ENCODE measurements at regions not wholly inside any gene's neighbourhood (a gene's known extent, or its start where the extent isn't known, plus 50 kb on each side); places are given as distances from the start of the nearest gene placed in this dataset.

GRCh38 chr11:27863637-27864036, 163.4 kb upstream of the BDNF start:
- SMC1A ChIA-PET (ENCODE audit: uncharacterized antibody, unreplicated experiment): interaction anchor here (1.2 kb wide), 1 partner anchor 21 kb away, joined by 3 read pairs; no protein-coding TSS in a partner anchor
- POLR2A ChIA-PET: no interaction called here
- DNase-seq (ENCODE audit: low read depth, low spot score) (no peak), FAIRE-seq (no peak), ATAC-seq (no peak)
- CTCF ChIA-PET: no interaction called here
- Histone ChIP-seq H3K9me3 (replicated peaks; ENCODE audit: control insufficient read depth, insufficient read depth, low read length) (no peaks in the 10 kb centered on the region), H3K27ac (ENCODE audit: control insufficient read depth, insufficient read depth) (no peak overlapping the region), H4K20me1 (ENCODE audit: control insufficient read depth, insufficient read depth) (no peaks in the 10 kb centered on the region), H3K4me2 (ENCODE audit: control insufficient read depth, insufficient read depth) (no peak overlapping the region), H2AFZ (ENCODE audit: control insufficient read depth, low read depth, low read length) (no peak overlapping the region), H3K9ac (ENCODE audit: control insufficient read depth, insufficient read depth, low read length) (no peak overlapping the region), H3K4me1 (ENCODE audit: control insufficient read depth, insufficient read depth, low read length) (no peaks in the 10 kb centered on the region), H3K79me2 (ENCODE audit: control insufficient read depth, insufficient read depth, low read length) (no peaks in the 10 kb centered on the region), H3K27me3 (replicated peaks in 1 of 2; ENCODE audit: control insufficient read depth in 2 of 2, insufficient read depth in 2 of 2, low read length in 1 of 2) (no peaks in the 10 kb centered on the region), H3K4me3 (no peak overlapping the region), H3K36me3 (ENCODE audit: control insufficient read depth in 2 of 2, insufficient read depth in 2 of 2, low read length in 1 of 2) (no peaks in the 10 kb centered on the region)
- intact Hi-C loops (cut with micrococcal nuclease; ENCODE audit: unreplicated experiment): no loop called here
- RAD21 ChIA-PET (ENCODE audit: unreplicated experiment): interaction anchor here (0.6 to 1.0 kb wide), 2 partner anchors 9 to 21 kb away, joined by 3 read pairs; no protein-coding TSS in a partner anchor
- in situ Hi-C loops (cut with MboI): no loop called here
- WGBS (ENCODE audit: insufficient coverage, insufficient replicate concordance, low lambda C conversion rate, missing lambda C conversion rate): 66% methylated on average over 2 of the region's 2 CpGs
- BruUV-seq (replicated peaks): no TSS peak
- no peak for TF ChIP-seq BCL3 (IDR thresholded peaks at IDR 0.05; ENCODE audit: borderline replicate concordance, insufficient read depth, low read depth, low read length, poor library complexity, severe bottlenecking)
- TF ChIP-seq NFIC (IDR thresholded peaks at IDR 0.05; ENCODE audit: low read depth, low read length): no peak
- no peak for TF ChIP-seq HDAC2 (IDR thresholded peaks at IDR 0.05)
- no peak for TF ChIP-seq ZBTB11 (CRISPR knock-in tag; IDR thresholded peaks at IDR 0.05)
- no peak for TF ChIP-seq ZBTB33 (IDR thresholded peaks at IDR 0.05)
- TF ChIP-seq HDGF (IDR thresholded peaks at IDR 0.05): no peak
- no peak for TF ChIP-seq CREB1 (IDR thresholded peaks at IDR 0.05; ENCODE audit: low read depth)
- no peak for TF ChIP-seq FOXM1 (IDR thresholded peaks at IDR 0.05; ENCODE audit: low read depth, low read length)
- TF ChIP-seq MXI1 (IDR thresholded peaks at IDR 0.05; ENCODE audit: low read depth, low read length): no peak
- no peak for TF ChIP-seq ATF7 (IDR thresholded peaks at IDR 0.05; ENCODE audit: low read depth)
- no peak for TF ChIP-seq PAX8 (IDR thresholded peaks at IDR 0.05)
- TF ChIP-seq BCLAF1 (IDR thresholded peaks at IDR 0.05): no peak
- no peak for TF ChIP-seq SP1 (IDR thresholded peaks at IDR 0.05; ENCODE audit: low read depth, low read length)
- TF ChIP-seq RBBP5 (conservative IDR thresholded peaks at IDR 0.05): no peak
- no peak for TF ChIP-seq SIX5 (IDR thresholded peaks at IDR 0.05; ENCODE audit: low read depth, low read length, severe bottlenecking)
- TF ChIP-seq IRF3 (IDR thresholded peaks at IDR 0.05): no peak
